Neural progenitor cell (in vitro differentiated cells): ENCODE measurements at regions not wholly inside any gene's neighbourhood (a gene's known extent, or its start where the extent isn't known, plus 50 kb on each side); places are given as distances from the start of the nearest gene placed in this dataset.

Experiments used
- DNase-seq: peaks from one replicate; pipeline ENCODE4 v3.0.0-alpha.2; 2016; ENCODE audit warnings: low spot score
- H2AFZ ChIP-seq: fragments of 200-600 bp; sonication (generic); replicated peaks from 2 replicates; pipeline ENCODE4 v1.6.1; 2016; ENCODE audit warnings: antibody characterized with exemption
- H3F3A ChIP-seq: fragments of 200-600 bp; sonication (generic); 2 replicates; pipeline ENCODE4 v1.6.1; 2016; ENCODE audit warnings: antibody characterized with exemption, low read depth
- H3K27ac ChIP-seq: fragments of 200-600 bp; sonication (generic); 2 replicates; pipeline ENCODE4 v1.5.1; 2016; ENCODE audit warnings: mild to moderate bottlenecking
- H3K27me3 ChIP-seq: fragments of 200-600 bp; sonication (generic); 2 replicates; pipeline ENCODE4 v1.6.1; 2016; ENCODE audit warnings: mild to moderate bottlenecking, moderate library complexity
- H3K36me3 ChIP-seq: fragments of 200-600 bp; sonication (generic); 2 replicates; pipeline ENCODE4 v1.5.1; 2016
- H3K4me1 ChIP-seq: fragments of 200-600 bp; sonication (generic); 2 replicates; pipeline ENCODE4 v1.6.1; 2016; ENCODE audit warnings: mixed run types
- H3K4me2 ChIP-seq: fragments of 200-600 bp; sonication (generic); 2 replicates; pipeline ENCODE4 v1.6.1; 2016
- H3K4me3 ChIP-seq: fragments of 200-600 bp; sonication (generic); 2 replicates; pipeline ENCODE4 v1.5.1; 2016
- H3K79me2 ChIP-seq: fragments of 200-600 bp; sonication (generic); 2 replicates; pipeline ENCODE4 v1.6.1; 2016; ENCODE audit warnings: low read depth
- H3K9ac ChIP-seq: fragments of 200-600 bp; sonication (generic); 2 replicates; pipeline ENCODE4 v1.6.1; 2016
- H3K9me3 ChIP-seq: fragments of 200-600 bp; sonication (generic); 2 replicates; pipeline ENCODE4 v1.5.1; 2016; ENCODE audit warnings: low read depth
- H4K20me1 ChIP-seq: fragments of 200-600 bp; sonication (generic); 2 replicates; pipeline ENCODE4 v1.6.1; 2016; ENCODE audit warnings: low read depth
- H3K27ac Mint-ChIP-seq: 3 replicates; pipeline ENCODE4 v1.8.0; 2021; ENCODE audit warnings: mixed read lengths
- H3K27me3 Mint-ChIP-seq: 2 replicates; pipeline ENCODE4 v1.8.0; 2022; ENCODE audit warnings: low read depth, mild to moderate bottlenecking, inconsistent platforms, moderate library complexity, mixed read lengths; ENCODE audit not compliant: insufficient read depth
- H3K36me3 Mint-ChIP-seq: 3 replicates; pipeline ENCODE4 v1.8.0; 2021; ENCODE audit warnings: mixed read lengths
- H3K4me1 Mint-ChIP-seq: 3 replicates; pipeline ENCODE4 v1.8.0; 2021; ENCODE audit warnings: mixed read lengths
- H3K4me3 Mint-ChIP-seq: 3 replicates; pipeline ENCODE4 v1.8.0; 2021; ENCODE audit warnings: mild to moderate bottlenecking, moderate library complexity, mixed read lengths
- H3K9me3 Mint-ChIP-seq: 3 replicates; pipeline ENCODE4 v1.8.0; 2020; ENCODE audit warnings: mixed read lengths
- EZH2 ChIP-seq: fragments of 200-600 bp; sonication (generic); IDR thresholded peaks from 2 replicates; pipeline ENCODE4 v1.6.1; 2017; ENCODE audit warnings: antibody characterized with exemption, mild to moderate bottlenecking, moderate library complexity
- EZH2phosphoT487 ChIP-seq: fragments of 200-600 bp; sonication (generic); IDR thresholded peaks from 2 replicates; pipeline ENCODE4 v1.6.1; 2017; ENCODE audit warnings: antibody characterized with exemption
- TF ChIP-seq, protein P1 (sequence below): fragments of 200-600 bp; sonication (generic); IDR thresholded peaks from 2 replicates; pipeline ENCODE4 v1.5.1; 2017; ENCODE audit warnings: antibody characterized with exemption, mild to moderate bottlenecking

DNA sequence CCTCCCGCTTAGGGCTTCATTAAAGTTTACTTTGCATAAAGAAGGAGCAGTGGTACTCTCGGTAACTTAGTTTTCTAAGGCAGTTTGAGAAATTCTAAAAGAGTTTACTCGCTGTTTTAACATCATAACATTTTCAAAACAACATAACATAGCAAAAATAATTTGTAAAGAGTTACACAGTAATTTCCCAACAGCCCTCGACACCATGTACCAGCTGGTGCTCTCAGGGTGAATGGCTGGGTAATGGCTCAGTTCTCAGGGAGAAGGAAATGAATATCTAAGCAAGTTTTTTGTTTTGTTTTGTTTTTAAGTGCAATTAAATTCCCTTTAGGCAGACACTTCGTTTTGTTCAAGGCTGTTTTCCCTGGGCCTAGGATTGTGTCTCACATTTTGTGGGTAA, 435.3 kb downstream of the C4orf33 start:
- Histone ChIP-seq H3K9me3 (no peaks in the 10 kb centered on the region), H3F3A (no peaks in the 10 kb centered on the region), H3K9ac (no peak overlapping the region), H3K27me3 (no peaks in the 10 kb centered on the region), H4K20me1 (no peaks in the 10 kb centered on the region), H3K79me2 (no peaks in the 10 kb centered on the region), H3K4me2 (no peak overlapping the region), H3K4me1 (no peaks in the 10 kb centered on the region), H3K4me3 (no peak overlapping the region), H2AFZ (no peak overlapping the region), H3K27ac (no peak overlapping the region), H3K36me3 (no peaks in the 10 kb centered on the region)
- Mint-ChIP-seq H3K27ac (no peak overlapping the region), H3K4me1 (no peaks in the 10 kb centered on the region), H3K27me3 (peaks cover 4% of the 10 kb centered on the region), H3K4me3 (no peak overlapping the region), H3K36me3 (no peaks in the 10 kb centered on the region), H3K9me3 (no peaks in the 10 kb centered on the region)
- DNase-seq: no peak
- no peak for TF ChIP-seq EZH2phosphoT487
- no peak for TF ChIP-seq EZH2
- TF ChIP-seq, protein P1, sequence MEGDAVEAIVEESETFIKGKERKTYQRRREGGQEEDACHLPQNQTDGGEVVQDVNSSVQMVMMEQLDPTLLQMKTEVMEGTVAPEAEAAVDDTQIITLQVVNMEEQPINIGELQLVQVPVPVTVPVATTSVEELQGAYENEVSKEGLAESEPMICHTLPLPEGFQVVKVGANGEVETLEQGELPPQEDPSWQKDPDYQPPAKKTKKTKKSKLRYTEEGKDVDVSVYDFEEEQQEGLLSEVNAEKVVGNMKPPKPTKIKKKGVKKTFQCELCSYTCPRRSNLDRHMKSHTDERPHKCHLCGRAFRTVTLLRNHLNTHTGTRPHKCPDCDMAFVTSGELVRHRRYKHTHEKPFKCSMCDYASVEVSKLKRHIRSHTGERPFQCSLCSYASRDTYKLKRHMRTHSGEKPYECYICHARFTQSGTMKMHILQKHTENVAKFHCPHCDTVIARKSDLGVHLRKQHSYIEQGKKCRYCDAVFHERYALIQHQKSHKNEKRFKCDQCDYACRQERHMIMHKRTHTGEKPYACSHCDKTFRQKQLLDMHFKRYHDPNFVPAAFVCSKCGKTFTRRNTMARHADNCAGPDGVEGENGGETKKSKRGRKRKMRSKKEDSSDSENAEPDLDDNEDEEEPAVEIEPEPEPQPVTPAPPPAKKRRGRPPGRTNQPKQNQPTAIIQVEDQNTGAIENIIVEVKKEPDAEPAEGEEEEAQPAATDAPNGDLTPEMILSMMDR: no peak

DNA sequence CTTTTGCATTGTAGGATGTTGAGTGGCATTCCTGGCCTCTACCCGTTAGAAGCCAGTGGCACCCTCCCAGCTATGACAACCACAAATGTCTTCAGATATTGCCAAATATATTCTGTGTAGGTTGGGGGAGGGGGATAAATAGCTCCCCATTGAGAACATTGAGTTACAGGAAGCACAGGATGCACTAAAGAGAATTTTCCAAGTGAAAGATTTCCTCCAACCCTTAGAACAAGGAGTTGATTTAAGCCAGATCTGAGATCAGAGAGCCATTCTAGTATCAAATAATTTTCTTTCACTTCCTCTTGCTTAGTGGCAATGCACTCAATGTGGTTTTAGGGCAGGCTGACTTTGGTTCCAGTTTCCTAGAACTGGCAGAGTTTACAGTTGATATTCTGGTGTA, 436.6 kb downstream of the C4orf33 start:
- Histone ChIP-seq H3K4me2 (no peak overlapping the region), H3K27ac (no peak overlapping the region), H4K20me1 (no peaks in the 10 kb centered on the region), H3K4me3 (no peak overlapping the region), H3K36me3 (no peaks in the 10 kb centered on the region), H3K9ac (no peak overlapping the region), H3K27me3 (no peaks in the 10 kb centered on the region), H3K9me3 (no peaks in the 10 kb centered on the region), H2AFZ (no peak overlapping the region), H3K79me2 (no peaks in the 10 kb centered on the region), H3F3A (no peaks in the 10 kb centered on the region), H3K4me1 (no peaks in the 10 kb centered on the region)
- H3K27me3 Mint-ChIP-seq: peaks cover 4% of the 10 kb centered on the region
- DNase-seq: no peak
- no peak overlapping the region for H3K4me3 Mint-ChIP-seq
- H3K27ac Mint-ChIP-seq: no peak overlapping the region
- no peaks in the 10 kb centered on the region for H3K9me3 Mint-ChIP-seq
- no peaks in the 10 kb centered on the region for H3K4me1 Mint-ChIP-seq
- no peaks in the 10 kb centered on the region for H3K36me3 Mint-ChIP-seq
- no peak for TF ChIP-seq EZH2
- no peak for TF ChIP-seq EZH2phosphoT487
- TF ChIP-seq, protein P1: no peak

DNA sequence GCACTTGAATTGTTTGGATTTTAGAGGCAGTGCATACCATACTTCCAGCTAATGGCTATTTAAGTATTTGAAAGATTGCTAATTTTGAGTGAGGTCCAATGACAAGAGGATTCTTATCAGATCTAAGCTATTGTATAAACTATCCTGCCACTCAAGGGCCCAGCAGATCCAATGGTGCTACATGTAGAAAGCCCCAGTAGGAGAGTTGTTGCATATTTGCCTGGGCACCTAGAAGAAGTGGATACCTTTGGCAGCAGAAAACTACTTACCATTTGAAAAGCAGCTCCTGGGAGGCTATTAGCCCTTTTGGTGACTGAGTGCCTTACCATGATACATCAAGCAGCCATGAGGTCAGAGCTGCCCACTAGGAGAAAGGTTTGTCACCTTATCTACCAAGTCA, 447.3 kb downstream of the C4orf33 start:
- Mint-ChIP-seq H3K9me3 (no peaks in the 10 kb centered on the region), H3K4me1 (no peaks in the 10 kb centered on the region), H3K27ac (no peak overlapping the region), H3K27me3 (no peaks in the 10 kb centered on the region), H3K4me3 (no peak overlapping the region), H3K36me3 (no peaks in the 10 kb centered on the region)
- no peaks in the 10 kb centered on the region for H3K4me1 ChIP-seq
- no peak overlapping the region for H2AFZ ChIP-seq
- H3K36me3 ChIP-seq: no peaks in the 10 kb centered on the region
- no peak for DNase-seq
- H3F3A ChIP-seq: no peaks in the 10 kb centered on the region
- H3K4me2 ChIP-seq: no peak overlapping the region
- H4K20me1 ChIP-seq: no peaks in the 10 kb centered on the region
- TF ChIP-seq EZH2: no peak
- no peak for TF ChIP-seq EZH2phosphoT487
- TF ChIP-seq, protein P1: no peak
- H3K4me3 ChIP-seq: no peak overlapping the region
- no peak overlapping the region for H3K27ac ChIP-seq
- H3K27me3 ChIP-seq: no peaks in the 10 kb centered on the region
- no peaks in the 10 kb centered on the region for H3K79me2 ChIP-seq
- H3K9me3 ChIP-seq: no peaks in the 10 kb centered on the region
- H3K9ac ChIP-seq: no peak overlapping the region
